ENCODE measurements at regions not wholly inside any gene's neighbourhood (a gene's known extent, or its start where the extent isn't known, plus 50 kb on each side); places are given as distances from the start of the nearest gene placed in this dataset.

DNA sequence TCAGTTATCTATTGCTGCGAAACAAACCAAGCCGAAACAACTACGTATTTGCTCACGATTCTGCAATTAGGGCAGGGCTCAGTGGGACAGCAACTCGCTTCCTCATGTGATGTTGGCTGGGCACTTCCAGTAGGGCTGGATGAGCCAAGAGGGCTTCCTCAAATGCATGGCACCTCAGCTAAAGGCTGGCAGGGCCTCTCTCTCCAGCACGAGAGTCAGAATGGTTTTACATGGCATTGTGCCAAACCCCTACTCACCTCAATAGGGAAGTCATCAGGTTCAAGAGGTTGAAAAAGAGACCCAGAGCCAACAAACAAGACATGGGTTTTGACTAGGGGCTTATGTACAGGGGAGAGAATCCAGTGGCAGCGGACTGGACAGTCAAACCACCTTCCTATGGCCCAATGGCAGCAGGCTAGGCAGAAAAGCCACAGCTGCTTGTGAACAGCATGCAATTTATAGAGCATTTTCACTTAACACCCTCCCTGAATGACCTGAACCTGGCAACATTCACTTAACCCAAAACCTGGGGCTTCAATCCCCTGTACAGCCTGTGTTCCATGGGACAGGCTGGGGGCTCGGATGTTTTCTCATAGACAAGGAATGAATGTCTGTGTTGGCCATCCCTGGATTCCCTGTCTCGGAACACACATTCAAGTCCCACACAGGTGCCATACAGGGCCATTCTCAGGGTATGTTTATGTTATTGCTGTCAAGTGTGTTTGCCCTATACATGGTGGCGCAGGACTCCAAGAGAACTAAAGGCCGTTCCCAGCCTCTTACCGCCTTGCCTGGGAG lies 154.2 kb upstream of the NAV2 start:
- Histone ChIP-seq H3K4me3 (no peak overlapping the region), H3K27me3 (no peaks in the 10 kb centered on the region), H3K9me3 (no peaks in the 10 kb centered on the region), H3K4me1 (peaks cover 4% of the 10 kb centered on the region), H3K27ac (no peak overlapping the region), H3K36me3 (no peaks in the 10 kb centered on the region)
- DNase-seq (no peak), ATAC-seq (no peak)
- intact Hi-C loops (cut with DNase I), result loop anchor here (10.0 kb wide), 2 partner anchors 244 to 484 kb away; no protein-coding TSS in a partner anchor
- TF ChIP-seq, protein P1, sequence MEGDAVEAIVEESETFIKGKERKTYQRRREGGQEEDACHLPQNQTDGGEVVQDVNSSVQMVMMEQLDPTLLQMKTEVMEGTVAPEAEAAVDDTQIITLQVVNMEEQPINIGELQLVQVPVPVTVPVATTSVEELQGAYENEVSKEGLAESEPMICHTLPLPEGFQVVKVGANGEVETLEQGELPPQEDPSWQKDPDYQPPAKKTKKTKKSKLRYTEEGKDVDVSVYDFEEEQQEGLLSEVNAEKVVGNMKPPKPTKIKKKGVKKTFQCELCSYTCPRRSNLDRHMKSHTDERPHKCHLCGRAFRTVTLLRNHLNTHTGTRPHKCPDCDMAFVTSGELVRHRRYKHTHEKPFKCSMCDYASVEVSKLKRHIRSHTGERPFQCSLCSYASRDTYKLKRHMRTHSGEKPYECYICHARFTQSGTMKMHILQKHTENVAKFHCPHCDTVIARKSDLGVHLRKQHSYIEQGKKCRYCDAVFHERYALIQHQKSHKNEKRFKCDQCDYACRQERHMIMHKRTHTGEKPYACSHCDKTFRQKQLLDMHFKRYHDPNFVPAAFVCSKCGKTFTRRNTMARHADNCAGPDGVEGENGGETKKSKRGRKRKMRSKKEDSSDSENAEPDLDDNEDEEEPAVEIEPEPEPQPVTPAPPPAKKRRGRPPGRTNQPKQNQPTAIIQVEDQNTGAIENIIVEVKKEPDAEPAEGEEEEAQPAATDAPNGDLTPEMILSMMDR (IDR thresholded peaks at IDR 0.05), result no peak

DNA sequence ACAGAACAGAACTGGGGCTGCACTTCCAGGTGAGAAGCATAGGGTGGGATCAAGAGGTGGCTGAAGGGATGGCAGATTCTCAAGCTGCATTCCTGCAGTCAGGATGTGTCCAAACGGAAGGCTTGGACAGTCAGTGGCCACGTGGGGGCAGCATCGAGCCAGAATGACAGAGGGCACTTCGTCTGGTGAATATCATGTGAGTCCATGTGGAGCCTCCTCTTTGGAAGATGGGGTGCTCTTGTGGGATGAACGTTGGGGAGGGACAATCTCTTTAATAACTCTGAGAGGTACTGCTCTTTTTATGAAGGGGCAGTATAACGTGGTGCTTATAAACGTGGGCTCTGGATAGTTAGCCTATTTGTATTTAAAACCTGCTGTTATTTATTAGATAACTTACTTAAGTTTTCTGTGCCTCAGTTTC lies 154.9 kb upstream of the NAV2 start:
- TF ChIP-seq, protein P1 (IDR thresholded peaks at IDR 0.05), result peak; percentile 83
- ATAC-seq, result peak; percentile 84
- Histone ChIP-seq H3K27me3 (no peaks in the 10 kb centered on the region), H3K9me3 (no peaks in the 10 kb centered on the region), H3K36me3 (no peaks in the 10 kb centered on the region), H3K4me1 (peaks cover 4% of the 10 kb centered on the region), H3K4me3 (no peak overlapping the region), H3K27ac (no peak overlapping the region)
- DNase-seq, result peak; percentile 90
- intact Hi-C loops (cut with DNase I), result loop anchor here (10.0 kb wide), 2 partner anchors 243 to 483 kb away; no protein-coding TSS in a partner anchor

DNA sequence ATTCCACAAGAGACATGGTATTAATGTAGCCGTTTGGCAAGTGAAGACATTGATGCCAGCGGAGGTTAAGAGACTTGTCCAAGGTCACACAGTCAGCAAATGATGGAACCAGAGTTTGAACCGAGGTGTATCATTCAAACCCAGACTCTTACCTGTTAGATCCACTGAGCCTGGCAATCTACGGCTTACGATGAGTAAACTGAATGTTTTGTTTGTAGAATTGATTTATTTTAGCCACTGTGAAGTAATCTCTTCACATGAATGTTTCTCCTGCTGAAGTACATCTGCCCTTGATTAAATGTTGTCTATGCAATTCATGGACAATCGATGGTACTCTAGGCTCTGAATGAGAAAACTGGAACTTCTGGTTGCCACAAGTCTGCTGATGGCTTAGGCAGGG lies 155.5 kb upstream of the NAV2 start:
- H3K36me3 ChIP-seq, result no peaks in the 10 kb centered on the region
- ATAC-seq, result no peak
- TF ChIP-seq, protein P1 (IDR thresholded peaks at IDR 0.05), result no peak

GRCh38 chr11:19555266-19555665 lies 157.4 kb upstream of the NAV2 start:
- TF ChIP-seq, protein P1 (IDR thresholded peaks at IDR 0.05), result no peak
- Histone ChIP-seq H3K4me3 (no peak overlapping the region), H3K4me1 (peaks cover 4% of the 10 kb centered on the region), H3K27ac (no peak overlapping the region), H3K27me3 (no peaks in the 10 kb centered on the region), H3K36me3 (no peaks in the 10 kb centered on the region), H3K9me3 (no peaks in the 10 kb centered on the region)
- intact Hi-C loops (cut with DNase I), result loop anchor here (10.0 kb wide), 2 partner anchors 240 to 480 kb away; no protein-coding TSS in a partner anchor
- DNase-seq (no peak), ATAC-seq (no peak)

More for the DNA sequence above, 155.5 kb upstream of the NAV2 start:
- Histone ChIP-seq H3K27me3 (no peaks in the 10 kb centered on the region), H3K4me1 (peaks cover 4% of the 10 kb centered on the region), H3K27ac (no peak overlapping the region), H3K9me3 (no peaks in the 10 kb centered on the region), H3K4me3 (no peak overlapping the region)
- DNase-seq, result no peak
- intact Hi-C loops (cut with DNase I), result loop anchor here (10.0 kb wide), 2 partner anchors 242 to 482 kb away; no protein-coding TSS in a partner anchor

DNA sequence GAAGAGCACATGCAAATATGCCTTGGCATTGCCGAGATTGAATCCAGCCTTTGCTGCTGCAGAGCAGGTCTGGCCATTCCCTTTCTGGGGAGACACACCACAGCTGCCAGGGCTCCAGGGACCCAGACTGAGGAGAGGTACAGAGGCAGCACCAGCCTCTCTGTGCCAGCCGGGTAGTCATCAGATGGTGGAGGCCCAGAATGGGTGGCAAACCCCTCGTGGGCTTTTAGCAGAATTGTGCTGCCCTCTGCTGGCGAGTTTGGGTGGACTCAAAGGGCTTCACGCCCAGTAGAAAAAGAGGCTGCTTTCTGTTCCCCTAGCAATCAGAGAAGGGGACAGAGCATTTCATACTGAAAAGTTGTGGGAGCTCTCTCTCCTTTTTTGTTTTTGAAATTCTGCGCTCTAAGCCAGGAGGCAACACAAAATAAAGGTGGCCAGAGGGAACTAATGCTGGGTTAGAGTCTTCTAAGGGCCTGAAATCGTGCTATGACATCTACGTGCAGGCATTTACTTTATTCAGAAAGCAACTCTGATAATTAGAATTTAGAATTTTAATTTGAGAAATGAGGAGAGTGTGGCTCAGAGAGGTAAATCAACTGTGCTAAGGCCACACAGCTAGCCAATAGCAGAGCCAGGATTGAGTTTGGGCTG lies 158.8 kb upstream of the NAV2 start:
- ATAC-seq (peak; percentile 79), DNase-seq (peak; percentile 84)
- Histone ChIP-seq H3K4me3 (no peak overlapping the region), H3K36me3 (no peaks in the 10 kb centered on the region), H3K4me1 (peaks cover 4% of the 10 kb centered on the region), H3K27ac (no peak overlapping the region), H3K27me3 (no peaks in the 10 kb centered on the region), H3K9me3 (no peaks in the 10 kb centered on the region)
- TF ChIP-seq, protein P1 (IDR thresholded peaks at IDR 0.05), result peak; percentile 87
- intact Hi-C loops (cut with DNase I), result loop anchor here (10.0 kb wide), 2 partner anchors 239 to 479 kb away; no protein-coding TSS in a partner anchor

Measured in upper lobe of right lung (tissue), 1 donor.